DMS153 (cell line): ENCODE measurements at regions not wholly inside any gene's neighbourhood (a gene's known extent, or its start where the extent isn't known, plus 50 kb on each side); places are given as distances from the start of the nearest gene placed in this dataset.

Source experiments
- DNase-seq: peaks from one replicate; lab custom pipeline; 2025; lab: John Stamatoyannopoulos, UW

GRCh38 chr12:67534046-67534445 is 114.5 kb upstream of the DYRK2 start:
- no peak for DNase-seq

GRCh38 chr12:67534681-67535080 is 113.9 kb upstream of the DYRK2 start:
- DNase-seq, result no peak

- DNase-seq, result no peak
These were observed 113.4 kb upstream of the DYRK2 start for GRCh38 chr12:67535176-67535575.

GRCh38 chr12:67535971-67536370 is 112.6 kb upstream of the DYRK2 start:
- no peak for DNase-seq

- no peak for DNase-seq
These were observed 109.2 kb upstream of the DYRK2 start for GRCh38 chr12:67539329-67539728.

- no peak for DNase-seq
These were observed 108.6 kb upstream of the DYRK2 start for GRCh38 chr12:67539946-67540345.

GRCh38 chr12:67540920-67541624 is 107.5 kb upstream of the DYRK2 start:
- DNase-seq, result no peak

- DNase-seq, result peak; percentile 53
These were observed 106.9 kb upstream of the DYRK2 start for GRCh38 chr12:67541625-67541991.

GRCh38 chr12:67543021-67543770 is 105.3 kb upstream of the DYRK2 start:
- DNase-seq, result no peak

GRCh38 chr12:67545298-67545697 is 103.2 kb upstream of the DYRK2 start:
- no peak for DNase-seq

GRCh38 chr12:67546746-67547145 is 101.8 kb upstream of the DYRK2 start:
- no peak for DNase-seq

GRCh38 chr12:67555075-67555717 is 93.3 kb upstream of the DYRK2 start:
- peak; percentile 55 for DNase-seq

GRCh38 chr12:67558775-67559174 is 89.8 kb upstream of the DYRK2 start:
- DNase-seq, result no peak

- no peak for DNase-seq
These were observed 88.8 kb upstream of the DYRK2 start for GRCh38 chr12:67559751-67560150.

GRCh38 chr12:67562513-67563287 is 85.8 kb upstream of the DYRK2 start:
- DNase-seq, result no peak

- DNase-seq, result no peak
These were observed 80.5 kb upstream of the DYRK2 start for GRCh38 chr12:67568055-67568454.

GRCh38 chr12:67572492-67572891 is 76.1 kb upstream of the DYRK2 start:
- peak; percentile 15 for DNase-seq

- DNase-seq, result no peak
These were observed 75.0 kb upstream of the DYRK2 start for GRCh38 chr12:67573566-67573965.

GRCh38 chr12:67578976-67579661 is 69.4 kb upstream of the DYRK2 start:
- no peak for DNase-seq

GRCh38 chr12:67579662-67580003 is 68.9 kb upstream of the DYRK2 start:
- no peak for DNase-seq

GRCh38 chr12:67582238-67582834 is 66.2 kb upstream of the DYRK2 start:
- no peak for DNase-seq

GRCh38 chr12:67582844-67583243 is 65.7 kb upstream of the DYRK2 start:
- no peak for DNase-seq
